OCI-LY7 (cell line): ENCODE measurements at regions not wholly inside any gene's neighbourhood (a gene's known extent, or its start where the extent isn't known, plus 50 kb on each side); places are given as distances from the start of the nearest gene placed in this dataset.

ENCODE experiments used
- BruUV-seq: library from RNA; stranded (reverse); fragments of 400-500 nt; replicated peaks from 2 replicates; lab custom pipeline; 2021; lab: Mats Ljungman, UMichigan
- CTCF ChIA-PET: fragments of 300-600 bp; sonication (Branson Sonifier 250); formaldehyde crosslinking; loops from one replicate; lab custom pipeline; 2022; ENCODE audit warnings: antibody characterized with exemption; ENCODE audit not compliant: unreplicated experiment; lab: Charles Lee
- POLR2A ChIA-PET: fragments of 300-600 bp; sonication (Branson Sonifier 250); formaldehyde crosslinking; loops from one replicate; lab custom pipeline; 2022; ENCODE audit warnings: antibody characterized with exemption; lab: Charles Lee
- DNase-seq: peaks from one replicate; pipeline ENCODE4 v3.0.0-alpha.2; 2015; ENCODE audit warnings: low spot score
- H2AFZ ChIP-seq: fragments of 200-600 bp; sonication (generic), shearing (Covaris generic); 2 replicates; pipeline ENCODE4 v1.6.1; 2014; ENCODE audit warnings: mild to moderate bottlenecking, antibody characterized with exemption, low read length, moderate library complexity
- H3K27ac ChIP-seq: fragments of 200-600 bp; sonication (generic); 2 replicates; pipeline ENCODE4 v1.5.1; 2014; ENCODE audit warnings: mixed run types, low read depth, mild to moderate bottlenecking, moderate library complexity, low read length, inconsistent platforms; ENCODE audit not compliant: poor library complexity, severe bottlenecking
- H3K36me3 ChIP-seq: fragments of 200-600 bp; sonication (generic); 2 replicates; pipeline ENCODE4 v1.6.1; 2014; ENCODE audit warnings: mild to moderate bottlenecking, antibody characterized with exemption, low read length, moderate library complexity, mixed read lengths; ENCODE audit not compliant: insufficient read depth
- H3K4me1 ChIP-seq: fragments of 200-600 bp; sonication (generic); 2 replicates; pipeline ENCODE4 v1.5.1; 2014; ENCODE audit warnings: mild to moderate bottlenecking, low read length; ENCODE audit not compliant: insufficient read depth, poor library complexity, severe bottlenecking
- H3K4me2 ChIP-seq: fragments of 200-600 bp; sonication (generic); 2 replicates; pipeline ENCODE4 v1.6.1; 2014; ENCODE audit warnings: mild to moderate bottlenecking, low read length
- H3K4me3 ChIP-seq: fragments of 200-600 bp; sonication (generic); 2 replicates; pipeline ENCODE4 v1.5.1; 2014; ENCODE audit warnings: mild to moderate bottlenecking, low read depth, low read length; ENCODE audit not compliant: poor library complexity, severe bottlenecking
- H3K79me2 ChIP-seq: fragments of 200-600 bp; sonication (generic); 2 replicates; pipeline ENCODE4 v1.6.1; 2016; ENCODE audit warnings: low read depth, mild to moderate bottlenecking, low read length, moderate library complexity, mixed read lengths; ENCODE audit not compliant: insufficient read depth
- H3K9me2 ChIP-seq: fragments of 200-600 bp; sonication (generic); 2 replicates; pipeline ENCODE4 v1.6.1; 2016; ENCODE audit warnings: mild to moderate bottlenecking, low read length, mixed read lengths; ENCODE audit not compliant: insufficient read depth
- H3K9me3 ChIP-seq: fragments of 200-600 bp; sonication (generic); 2 replicates; pipeline ENCODE4 v1.6.1; 2014; ENCODE audit warnings: mild to moderate bottlenecking, mixed run types, low read length, mixed read lengths
- H4K20me1 ChIP-seq: fragments of 200-600 bp; sonication (generic); 2 replicates; pipeline ENCODE4 v1.6.1; 2014; ENCODE audit warnings: mild to moderate bottlenecking, antibody characterized with exemption, low read length, moderate library complexity, mixed read lengths; ENCODE audit not compliant: insufficient read depth
- CTCF ChIP-seq: fragments of 200-600 bp; sonication (generic); conservative IDR thresholded peaks from 2 replicates; pipeline ENCODE4 v1.5.1; 2014; ENCODE audit warnings: mild to moderate bottlenecking, antibody characterized with exemption, low read length, moderate library complexity, mixed read lengths
- EZH2phosphoT487 ChIP-seq: fragments of 200-600 bp; sonication (generic); IDR thresholded peaks from 2 replicates; pipeline ENCODE4 v1.6.1; 2018; ENCODE audit warnings: low read depth, borderline replicate concordance, mild to moderate bottlenecking, mixed run types, antibody characterized with exemption, low read length, moderate library complexity, mixed read lengths
- intact Hi-C: fragments of 100-400 bp; cut with micrococcal nuclease; formaldehyde crosslinking; loops from one replicate; pipeline ENCODE4 v1.10.0; 2022; ENCODE audit not compliant: unreplicated experiment

GRCh38 chr6:40715570-40716403 is 128.6 kb upstream of the LRFN2 start:
- ChIA-PET POLR2A (no interaction called here), CTCF (no interaction called here)
- Histone ChIP-seq H3K79me2 (no peaks in the 10 kb centered on the region), H3K4me3 (no peak overlapping the region), H3K4me1 (peaks cover 45% of the 10 kb centered on the region), H3K27ac (no peak overlapping the region), H2AFZ (0 out of 2 replicates have a peak overlapping the region, but pooled peaks have one; percentile 17), H3K4me2 (peak overlapping the region; percentile 18; the same call in 1 of the 2 replicates), H3K9me3 (no peaks in the 10 kb centered on the region), H3K9me2 (no peaks in the 10 kb centered on the region), H3K36me3 (no peaks in the 10 kb centered on the region), H4K20me1 (no peaks in the 10 kb centered on the region)
- no peak for TF ChIP-seq EZH2phosphoT487
- TF ChIP-seq CTCF = no peak
- BruUV-seq = no TSS peak
- no peak for DNase-seq
- intact Hi-C loops = loop anchor here (5.0 kb wide), 1 partner anchor 42 kb away; no protein-coding TSS in a partner anchor

GRCh38 chr6:40714576-40715564 is 127.7 kb upstream of the LRFN2 start:
- ChIA-PET CTCF (no interaction called here), POLR2A (interaction anchor here (0.9 to 1.0 kb wide), 2 partner anchors 9 to 12 kb away, joined by 3 read pairs; no protein-coding TSS in a partner anchor)
- H3K9me2 ChIP-seq = no peaks in the 10 kb centered on the region
- TF ChIP-seq CTCF (no peak), EZH2phosphoT487 (no peak)
- H2AFZ ChIP-seq = peak overlapping the region; percentile 28; the same call in 1 of the 2 replicates
- intact Hi-C loops = loop anchor here (5.0 kb wide), 1 partner anchor 42 kb away; no protein-coding TSS in a partner anchor
- peaks cover 45% of the 10 kb centered on the region for H3K4me1 ChIP-seq
- no peaks in the 10 kb centered on the region for H3K79me2 ChIP-seq
- H3K9me3 ChIP-seq = no peaks in the 10 kb centered on the region
- no TSS peak for BruUV-seq
- no peak overlapping the region for H3K27ac ChIP-seq
- no peaks in the 10 kb centered on the region for H3K36me3 ChIP-seq
- no peaks in the 10 kb centered on the region for H4K20me1 ChIP-seq
- H3K4me3 ChIP-seq = no peak overlapping the region
- no peak for DNase-seq
- no peak overlapping the region for H3K4me2 ChIP-seq
